HepG2 (cell line): ENCODE measurements at regions not wholly inside any gene's neighbourhood (a gene's known extent, or its start where the extent isn't known, plus 50 kb on each side); places are given as distances from the start of the nearest gene placed in this dataset.
A peak's percentile ranks its signal among the peaks of the same experiment; 100 is the strongest.

Experiments
- ADNP ChIP-seq: sonication (generic); formaldehyde crosslinking; IDR thresholded peaks from 2 replicates; pipeline ENCODE4 v1.4.0; 2020; ENCODE audit warnings: missing genetic modification reagents
- BCL6 ChIP-seq: IDR thresholded peaks from 2 replicates; pipeline ENCODE4 v1.6.1; 2016; ENCODE audit warnings: missing genetic modification reagents, missing compliant biosample characterization
- BORCS8-MEF2B ChIP-seq: sonication (generic); formaldehyde crosslinking; IDR thresholded peaks from 2 replicates; pipeline ENCODE4 v1.8.0; 2022; ENCODE audit warnings: mild to moderate bottlenecking, missing genetic modification reagents
- BRCA1 ChIP-seq: sonication (generic); formaldehyde crosslinking; IDR thresholded peaks from 2 replicates; pipeline ENCODE4 v1.4.0; 2020; ENCODE audit warnings: missing genetic modification reagents
- DNMT1 ChIP-seq: sonication (generic); formaldehyde crosslinking; IDR thresholded peaks from 2 replicates; pipeline ENCODE4 v1.5.1; 2020; ENCODE audit warnings: mild to moderate bottlenecking, missing genetic modification reagents
- ETS1 ChIP-seq: sonication (generic); formaldehyde crosslinking; IDR thresholded peaks from 2 replicates; pipeline ENCODE4 v1.4.0; 2020; ENCODE audit warnings: missing genetic modification reagents
- KLF15 ChIP-seq: sonication (generic); formaldehyde crosslinking; IDR thresholded peaks from 2 replicates; pipeline ENCODE4 v1.8.1; 2023; ENCODE audit warnings: borderline replicate concordance, mild to moderate bottlenecking, inconsistent platforms, missing genetic modification reagents, mixed read lengths
- NCOR1 ChIP-seq: fragments of 200-600 bp; sonication (generic); IDR thresholded peaks from 2 replicates; pipeline ENCODE4 v1.7.0; 2017; ENCODE audit warnings: antibody characterized with exemption, low read length, borderline replicate concordance
- PATZ1 ChIP-seq: sonication (generic); formaldehyde crosslinking; IDR thresholded peaks from 2 replicates; pipeline ENCODE4 v1.4.0; 2020; ENCODE audit warnings: missing genetic modification reagents
- PCBP2 ChIP-seq: fragments of 200-400 bp; formaldehyde crosslinking; optimal IDR thresholded peaks from 2 replicates; pipeline ENCODE3; 2018; ENCODE audit warnings: low read length, low read depth; ENCODE audit not compliant: poor library complexity, severe bottlenecking
- SMARCC2 ChIP-seq: fragments of 450-650 bp; IDR thresholded peaks from 2 replicates; pipeline ENCODE4 v1.6.1; 2017; ENCODE audit warnings: antibody characterized with exemption, mild to moderate bottlenecking
- TP53 ChIP-seq: sonication (generic); formaldehyde crosslinking; conservative IDR thresholded peaks from 2 replicates; pipeline ENCODE4 v1.4.0; 2020; ENCODE audit warnings: missing genetic modification reagents
- ZBTB4 ChIP-seq: sonication (generic); formaldehyde crosslinking; IDR thresholded peaks from 2 replicates; pipeline ENCODE4 v1.4.0; 2020; ENCODE audit warnings: missing genetic modification reagents, mild to moderate bottlenecking, borderline replicate concordance
- ZFP37 ChIP-seq: sonication (generic); formaldehyde crosslinking; IDR thresholded peaks from 2 replicates; pipeline ENCODE4 v1.4.0; 2020; ENCODE audit warnings: missing genetic modification reagents, borderline replicate concordance
- ZNF225 ChIP-seq: sonication (generic); formaldehyde crosslinking; IDR thresholded peaks from 2 replicates; pipeline ENCODE4 v1.4.0; 2020; ENCODE audit warnings: mild to moderate bottlenecking, missing genetic modification reagents
- ZNF251 ChIP-seq: sonication (generic); formaldehyde crosslinking; IDR thresholded peaks from 2 replicates; pipeline ENCODE4 v1.9.0; 2021; ENCODE audit warnings: mild to moderate bottlenecking, missing genetic modification reagents
- ZNF687 ChIP-seq: sonication (generic); formaldehyde crosslinking; IDR thresholded peaks from 2 replicates; pipeline ENCODE4 v1.5.1; 2020; ENCODE audit warnings: mild to moderate bottlenecking, missing genetic modification reagents, moderate library complexity
- ZNF784 ChIP-seq: sonication (generic); formaldehyde crosslinking; IDR thresholded peaks from 2 replicates; pipeline ENCODE4 v1.5.1; 2020; ENCODE audit warnings: missing genetic modification reagents, mild to moderate bottlenecking, borderline replicate concordance

GRCh38 chr1:178620584-178621475, 104.2 kb upstream of the RALGPS2 start (continued):
- TF ChIP-seq PCBP2 (no peak), ADNP (no peak), NCOR1 (peak; percentile 91; the same call in 1 of the 2 replicates), ZFP37 (CRISPR knock-in tag) (no peak), KLF15 (CRISPR knock-in tag) (no peak), ZNF251 (CRISPR knock-in tag) (no peak), BORCS8-MEF2B (no peak), ZBTB4 (CRISPR knock-in tag) (no peak), SMARCC2 (no peak), BCL6 (peak; percentile 84), ETS1 (CRISPR knock-in tag) (no peak), PATZ1 (CRISPR knock-in tag) (peak; percentile 97), TP53 (no peak), ZNF225 (CRISPR knock-in tag) (no peak), ZNF784 (CRISPR knock-in tag) (no peak), ZNF687 (CRISPR knock-in tag) (no peak), DNMT1 (CRISPR knock-in tag) (no peak), BRCA1 (CRISPR knock-in tag) (no peak)
